ENCODE measurements at regions not wholly inside any gene's neighbourhood (a gene's known extent, or its start where the extent isn't known, plus 50 kb on each side); places are given as distances from the start of the nearest gene placed in this dataset.
"Not testable (repeated sequence)": the region's sequence is repeated elsewhere in the genome, so short reads cannot be mapped to it uniquely, and the experiment has no call there.

DNA sequence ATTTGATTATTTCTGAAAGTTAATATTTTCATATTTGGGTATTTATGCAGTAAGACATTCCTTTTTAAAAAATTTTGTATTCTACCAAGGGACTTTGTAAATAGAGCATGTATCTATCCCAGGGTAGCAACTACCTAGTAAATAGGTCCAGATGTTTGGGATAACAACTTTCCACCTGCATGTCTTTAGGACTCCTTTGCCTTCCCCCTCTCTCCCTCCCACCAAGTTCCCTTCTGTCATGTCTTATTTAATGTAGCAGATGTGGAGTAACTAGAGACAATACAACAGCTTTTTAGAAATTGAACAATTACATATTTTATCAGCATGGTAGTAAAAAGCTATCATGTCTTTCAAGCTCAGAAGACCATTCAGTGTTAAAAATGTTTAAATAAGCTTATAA is 821.0 kb downstream of the C4orf33 start:
- DNase-seq, result no peak

DNA sequence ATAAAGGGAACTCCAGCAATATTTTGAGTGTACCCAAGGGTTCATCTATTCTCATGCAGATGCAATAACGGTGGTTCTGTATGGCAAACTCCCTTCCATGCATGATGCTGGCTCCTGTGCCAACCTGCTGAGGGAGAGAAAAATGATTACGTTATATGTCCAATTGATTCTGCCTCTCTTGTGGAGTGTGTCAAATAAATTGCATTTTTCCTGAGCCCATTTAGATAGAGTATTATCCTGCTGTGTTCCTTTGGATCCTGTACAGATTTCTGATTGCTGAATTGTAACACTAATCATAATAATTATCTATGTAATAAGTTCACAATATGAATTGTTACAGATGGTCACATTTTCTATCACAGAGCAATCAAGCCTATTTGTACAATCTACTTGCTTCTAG is 821.7 kb downstream of the C4orf33 start:
- no peak for DNase-seq

- DNase-seq, result no peak
Observed at GRCh38 chr4:129926936-129927335, 831.0 kb downstream of the C4orf33 start.

DNA sequence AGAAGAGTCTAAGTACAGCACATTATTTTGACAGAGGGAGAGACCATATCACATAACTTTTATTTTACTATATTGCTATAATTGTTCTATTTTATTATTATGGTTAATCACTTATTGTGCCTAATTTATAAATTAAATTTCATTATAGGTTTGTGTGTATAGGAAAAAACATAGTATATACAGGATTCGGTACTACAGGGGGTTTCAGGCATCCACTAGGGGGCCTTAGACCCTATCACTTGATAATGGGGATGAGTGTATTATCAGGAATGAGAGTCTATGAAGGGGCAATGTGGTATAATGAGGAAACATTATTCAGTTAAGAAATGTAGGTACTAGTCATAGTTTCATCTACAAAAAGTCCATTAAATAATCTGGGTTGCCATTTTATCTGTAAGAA is 833.1 kb downstream of the C4orf33 start:
- DNase-seq, result no peak

DNA sequence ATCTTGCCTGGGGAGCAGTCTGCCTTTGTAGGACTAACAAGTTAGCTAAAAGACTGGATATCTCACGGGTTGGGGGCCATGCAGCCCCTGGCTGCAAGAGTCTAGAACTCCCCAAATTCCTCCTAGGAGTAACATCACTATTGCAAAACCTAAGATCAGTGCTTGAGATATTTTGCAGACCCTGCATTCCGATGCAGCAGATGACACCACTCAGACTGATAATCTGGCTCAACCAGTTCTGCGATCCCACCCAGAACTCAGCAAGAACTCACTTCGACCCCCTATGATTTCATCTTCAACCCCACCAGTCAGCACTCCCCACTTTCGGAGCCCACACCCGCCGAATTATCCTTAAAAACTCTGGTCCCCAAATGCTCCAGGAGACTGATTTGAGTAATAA is 834.0 kb downstream of the C4orf33 start:
- DNase-seq, result no peak

GRCh38 chr4:129950217-129950616 is 854.3 kb downstream of the C4orf33 start:
- no peak for DNase-seq

DNA sequence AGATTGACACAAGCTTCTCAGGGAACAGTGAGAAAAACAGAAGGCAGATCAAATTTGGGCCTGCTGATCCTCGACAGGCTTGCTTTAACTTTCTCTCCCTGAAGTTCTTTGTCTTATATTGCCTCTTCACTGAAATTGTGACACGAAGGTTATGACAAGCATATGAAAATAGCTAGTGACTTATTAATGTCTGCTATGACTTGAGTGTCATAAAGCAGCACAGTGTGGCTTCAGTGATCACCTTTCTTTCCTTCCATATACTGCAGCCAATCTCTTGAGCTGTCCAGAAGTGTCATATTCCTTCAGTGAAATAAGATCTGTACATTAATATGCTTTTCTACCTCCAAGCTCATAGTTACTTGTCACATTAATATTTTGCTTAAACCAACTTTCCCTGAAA is 870.2 kb downstream of the C4orf33 start:
- no peak for DNase-seq

- DNase-seq, result no peak
Observed at GRCh38 chr4:129968366-129968765, 872.4 kb downstream of the C4orf33 start.

GRCh38 chr4:129968778-129969177 is 872.8 kb downstream of the C4orf33 start:
- no peak for DNase-seq

DNA sequence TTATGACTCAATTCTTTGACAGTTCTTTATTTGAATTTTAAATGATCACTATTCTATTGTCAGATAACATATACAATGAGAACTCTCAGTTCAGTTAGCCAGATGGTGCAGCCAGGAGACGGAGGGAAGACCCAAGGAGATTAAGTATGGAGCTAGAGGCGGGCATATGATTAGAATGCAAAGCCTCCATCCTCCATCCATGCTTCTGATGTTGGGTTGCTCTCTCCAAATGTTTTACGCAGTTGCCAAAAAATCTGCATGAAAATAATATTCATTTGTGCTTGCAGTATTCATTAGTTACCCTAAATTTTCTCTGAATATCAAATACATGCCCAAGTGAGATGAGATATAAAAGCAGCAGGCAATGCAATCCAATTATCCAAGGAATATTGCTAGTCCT is 874.8 kb downstream of the C4orf33 start:
- DNase-seq, result no peak

DNA sequence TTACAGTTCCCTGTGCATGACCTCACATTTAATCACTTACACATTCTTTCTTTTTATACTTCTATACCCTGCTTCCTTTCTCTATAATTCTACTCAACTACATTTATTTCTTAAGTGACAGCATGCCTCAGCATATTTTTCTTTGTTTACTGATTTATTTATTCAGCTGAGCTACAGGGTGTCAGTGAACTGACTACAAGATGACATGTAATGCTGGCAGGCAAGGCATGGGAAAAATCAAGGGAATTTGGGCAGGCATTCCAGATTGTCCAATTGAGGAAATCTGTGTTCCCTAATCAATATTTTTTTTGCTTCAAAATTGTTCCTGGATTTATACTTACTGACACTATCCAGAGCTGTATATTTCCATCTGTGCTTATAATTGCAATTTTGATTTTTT is 875.5 kb downstream of the C4orf33 start:
- DNase-seq, result no peak

- DNase-seq, result no peak
Observed at GRCh38 chr4:129972257-129972656, 876.3 kb downstream of the C4orf33 start.

- no peak for DNase-seq
Observed at GRCh38 chr4:129974730-129975129, 878.8 kb downstream of the C4orf33 start.

DNA sequence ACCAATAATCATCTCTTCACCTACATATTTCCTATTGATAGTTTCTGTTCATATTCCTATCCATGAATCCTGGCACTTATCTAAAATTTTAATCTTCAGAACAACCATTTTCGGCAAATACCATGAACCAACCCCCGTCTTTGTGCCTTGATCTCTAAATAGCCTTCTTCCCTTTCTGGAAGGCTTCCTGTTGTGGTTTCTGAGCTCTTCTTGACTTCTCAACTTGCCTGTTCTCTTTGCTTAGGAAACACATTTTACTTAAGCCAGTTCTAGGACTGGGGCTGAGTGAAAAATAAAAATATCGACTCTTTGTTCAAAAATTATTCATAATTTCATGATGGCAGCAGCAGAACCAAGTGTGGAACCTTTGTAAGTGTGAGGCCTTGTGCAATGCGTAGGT is 882.4 kb downstream of the C4orf33 start:
- DNase-seq, result no peak

DNA sequence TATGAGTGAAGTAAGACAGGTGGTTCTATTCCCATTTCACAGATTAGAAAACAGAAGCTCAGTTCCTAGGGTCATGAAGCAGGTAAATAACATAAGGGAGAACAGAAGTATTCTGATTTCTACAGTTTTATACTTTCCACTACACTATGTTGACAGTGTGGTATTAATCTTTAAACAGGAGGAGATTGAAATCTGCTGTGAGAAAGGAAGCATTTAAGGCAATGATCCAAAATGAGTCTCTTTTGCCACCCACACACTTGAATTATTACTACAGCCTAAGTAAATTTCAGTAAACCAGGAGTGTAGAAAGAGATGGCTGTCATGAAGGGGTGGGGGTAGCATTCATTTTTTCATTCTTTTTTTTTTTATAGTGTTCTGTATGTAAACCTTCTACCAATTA is 893.0 kb downstream of the C4orf33 start:
- no peak for DNase-seq

GRCh38 chr4:129994715-129995114 is 898.8 kb downstream of the C4orf33 start:
- no peak for DNase-seq

DNA sequence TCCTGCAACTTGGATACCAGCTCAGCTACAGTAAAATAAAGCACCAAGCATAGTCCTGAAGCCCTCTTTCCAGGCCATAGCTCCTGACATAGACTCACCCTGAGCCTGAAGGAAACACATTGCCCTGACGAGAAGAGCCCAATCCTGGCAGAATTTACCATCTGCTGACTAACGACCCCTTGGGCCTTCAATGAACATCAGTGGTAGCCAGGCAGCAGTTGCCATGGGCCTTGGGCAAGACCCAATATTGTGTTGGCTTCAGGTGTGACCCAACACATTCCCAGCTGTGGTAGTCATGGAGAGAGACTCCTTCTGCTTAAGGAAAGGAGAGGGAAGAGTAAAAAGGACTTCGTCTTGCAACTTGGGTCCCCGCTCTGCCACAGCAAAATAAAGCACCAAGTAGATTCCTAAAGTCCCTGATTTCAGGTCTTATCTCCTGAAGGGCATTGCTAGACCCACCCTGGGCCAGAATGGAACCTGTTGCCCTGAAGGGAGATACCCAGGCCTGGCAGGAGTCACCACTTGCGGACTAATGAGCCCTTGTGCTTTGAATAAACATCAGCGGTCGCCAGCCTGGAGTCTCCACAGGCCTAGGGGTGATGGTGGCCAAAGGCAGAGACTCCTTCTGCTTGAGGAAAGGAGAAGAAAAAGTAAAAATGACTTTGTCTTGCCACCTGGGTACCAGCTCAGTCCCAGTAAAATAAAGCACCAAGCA is 902.6 kb downstream of the C4orf33 start:
- no peak for DNase-seq

DNA sequence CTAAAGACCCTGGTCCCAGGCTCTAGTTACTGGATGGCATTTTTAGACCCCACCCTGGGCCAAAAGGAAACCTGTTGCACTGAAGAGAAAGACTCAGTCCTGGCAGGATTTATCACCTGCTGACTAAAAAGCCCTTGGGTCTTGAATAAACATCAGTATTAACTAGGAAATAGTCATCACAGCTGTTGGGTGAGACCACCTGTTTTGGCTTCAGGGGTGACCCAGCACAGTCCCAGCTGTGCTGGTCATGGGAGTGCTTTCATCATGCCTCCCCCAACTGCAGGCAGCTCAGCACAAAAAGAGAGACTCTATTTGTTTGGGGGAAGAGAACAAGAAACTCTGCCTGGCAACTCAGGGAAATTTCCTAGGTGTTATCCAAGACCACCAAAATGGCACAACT is 903.2 kb downstream of the C4orf33 start:
- no peak for DNase-seq

DNA sequence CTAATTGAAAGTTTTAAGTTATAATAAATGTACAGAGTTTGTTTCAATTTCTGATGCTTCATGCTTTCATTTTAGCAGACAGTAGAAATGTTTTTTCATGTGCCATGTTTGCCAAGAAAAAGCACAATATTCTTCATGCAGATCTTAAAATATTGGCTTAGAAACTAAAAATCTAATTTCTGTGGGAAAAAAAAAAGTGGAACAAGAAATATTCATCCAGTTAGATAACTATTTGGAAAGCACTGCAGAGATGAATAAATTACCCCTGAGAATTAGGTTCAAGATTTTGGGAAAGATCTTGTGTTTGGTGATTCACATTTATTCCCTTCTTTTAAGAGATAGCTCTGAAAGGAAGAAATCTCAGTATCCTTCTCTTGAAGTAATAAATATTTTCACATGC is 912.5 kb downstream of the C4orf33 start:
- no peak for DNase-seq

GRCh38 chr4:130012806-130013205 is 916.9 kb downstream of the C4orf33 start:
- not testable (repeated sequence) for DNase-seq

DNA sequence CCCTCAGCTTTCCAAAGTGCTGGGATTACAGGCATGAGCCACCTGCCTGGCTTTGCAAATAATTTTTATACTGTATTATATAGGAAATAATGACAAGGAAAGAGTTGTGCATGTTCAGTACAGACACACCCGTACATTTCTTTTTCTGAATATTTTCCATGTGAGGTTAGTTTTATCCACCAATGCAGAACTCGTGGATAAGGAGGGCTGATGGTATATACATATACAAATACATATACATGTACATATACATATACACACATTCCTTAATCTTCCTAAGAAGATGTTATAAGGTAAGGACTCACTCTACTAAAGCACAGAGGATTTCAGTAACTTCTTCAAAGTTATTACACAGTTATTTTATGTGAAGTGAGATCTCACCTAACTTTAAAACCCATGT is 925.8 kb downstream of the C4orf33 start:
- no peak for DNase-seq

DNA sequence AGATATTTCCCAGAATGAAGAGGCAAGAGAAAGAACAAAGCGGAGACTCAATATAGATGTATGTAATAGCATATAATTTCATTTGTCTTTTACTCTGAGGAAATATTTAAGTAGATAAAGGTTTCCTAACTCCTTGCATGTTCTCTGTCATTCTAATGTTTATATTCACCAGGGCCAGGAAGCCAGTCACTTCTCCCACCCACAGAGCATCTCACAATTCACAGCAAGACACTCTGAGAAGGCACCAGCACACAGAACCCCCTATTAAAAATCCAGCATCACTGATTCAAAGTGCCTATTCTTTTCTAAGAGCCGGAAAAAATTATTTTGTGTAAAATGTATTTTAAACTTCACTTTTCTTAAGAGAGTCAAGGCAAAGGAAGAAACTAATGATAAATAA is 927.1 kb downstream of the C4orf33 start:
- DNase-seq, result no peak

DNA sequence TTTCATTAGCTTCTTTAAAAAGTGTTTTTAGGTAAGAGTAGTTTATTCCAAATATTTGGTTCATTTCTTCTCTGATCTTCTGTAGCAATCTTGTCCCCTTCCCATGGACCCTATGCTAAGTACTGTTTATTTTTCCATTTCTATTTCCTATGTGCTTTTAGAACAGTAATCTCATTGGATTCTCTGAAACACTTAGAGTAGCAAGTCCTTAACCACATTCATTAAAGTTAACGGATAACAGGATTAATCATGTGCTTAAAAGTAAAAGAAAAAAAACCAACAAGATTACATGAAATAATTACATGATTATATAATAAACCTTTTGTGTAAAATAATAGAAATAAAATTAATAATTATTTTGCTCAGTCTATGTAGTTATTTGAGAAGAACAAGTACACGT is 929.7 kb downstream of the C4orf33 start:
- no peak for DNase-seq

- DNase-seq, result no peak
Observed at GRCh38 chr4:130026185-130026584, 930.2 kb downstream of the C4orf33 start.

- DNase-seq, result no peak
Observed at GRCh38 chr4:130027973-130028372, 932.0 kb downstream of the C4orf33 start.

- DNase-seq, result no peak
Observed at GRCh38 chr4:130028552-130028951, 932.6 kb downstream of the C4orf33 start.
